ENCODE measurements at regions not wholly inside any gene's neighbourhood (a gene's known extent, or its start where the extent isn't known, plus 50 kb on each side); places are given as distances from the start of the nearest gene placed in this dataset.

- Mint-ChIP-seq H3K9me3 (peaks cover 0 to 5% (median 2%) of the 10 kb centered on the region in 7 donors), H3K36me3 (no peaks in the 10 kb centered on the region), H3K4me1 (no peaks in the 10 kb centered on the region), H3K27ac (no peak overlapping the region), H3K4me3 (no peak overlapping the region), H3K27me3 (no peaks in the 10 kb centered on the region)
- DNase-seq, result no peak
- ATAC-seq (ENCODE audit: low read depth in 2 of 2), result no peak
Measured at GRCh38 chr2:58856100-58856499, 615.0 kb upstream of the FANCL start.

- H3K4me1 Mint-ChIP-seq, result no peaks in the 10 kb centered on the region
- no peak for ATAC-seq (ENCODE audit: low read depth in 2 of 2)
- no peak overlapping the region for H3K4me3 Mint-ChIP-seq
- no peaks in the 10 kb centered on the region for H3K36me3 Mint-ChIP-seq
- H3K27me3 Mint-ChIP-seq, result no peaks in the 10 kb centered on the region
- DNase-seq, result no peak
- peaks cover 0 to 5% (median 0%) of the 10 kb centered on the region in 7 donors for H3K9me3 Mint-ChIP-seq
- no peak overlapping the region for H3K27ac Mint-ChIP-seq
Measured at GRCh38 chr2:58853420-58853819, 612.3 kb upstream of the FANCL start.

GRCh38 chr2:58852905-58853304 is 611.8 kb upstream of the FANCL start:
- no peaks in the 10 kb centered on the region for H3K27me3 Mint-ChIP-seq
- H3K4me3 Mint-ChIP-seq, result no peak overlapping the region
- H3K4me1 Mint-ChIP-seq, result no peaks in the 10 kb centered on the region
- peaks cover 0 to 5% (median 0%) of the 10 kb centered on the region in 7 donors for H3K9me3 Mint-ChIP-seq
- DNase-seq (no peak), ATAC-seq (ENCODE audit: low read depth in 2 of 2) (no peak)
- H3K36me3 Mint-ChIP-seq, result no peaks in the 10 kb centered on the region
- H3K27ac Mint-ChIP-seq, result no peak overlapping the region

- H3K9me3 Mint-ChIP-seq, result peaks cover 0 to 5% (median 0%) of the 10 kb centered on the region in 7 donors
- H3K27ac Mint-ChIP-seq, result no peak overlapping the region
- no peaks in the 10 kb centered on the region for H3K36me3 Mint-ChIP-seq
- no peaks in the 10 kb centered on the region for H3K4me1 Mint-ChIP-seq
- ATAC-seq (ENCODE audit: low read depth in 2 of 2), result no peak
- DNase-seq, result no peak
- no peak overlapping the region for H3K4me3 Mint-ChIP-seq
- H3K27me3 Mint-ChIP-seq, result no peaks in the 10 kb centered on the region
Measured at GRCh38 chr2:58852243-58852642, 611.1 kb upstream of the FANCL start.

- H3K9me3 Mint-ChIP-seq, result peaks cover 0 to 2% (median 0%) of the 10 kb centered on the region in 7 donors
- no peak overlapping the region for H3K4me3 Mint-ChIP-seq
- H3K36me3 Mint-ChIP-seq, result no peaks in the 10 kb centered on the region
- ATAC-seq (ENCODE audit: low read depth in 2 of 2), result no peak
- no peaks in the 10 kb centered on the region for H3K4me1 Mint-ChIP-seq
- no peak for DNase-seq
- H3K27me3 Mint-ChIP-seq, result peaks cover 0 to 5% (median 0%) of the 10 kb centered on the region in 3 donors
- H3K27ac Mint-ChIP-seq, result no peak overlapping the region
Measured at GRCh38 chr2:58851598-58851997, 610.5 kb upstream of the FANCL start.

- peaks cover 0 to 11% (median 0%) of the 10 kb centered on the region in 3 donors for H3K27me3 Mint-ChIP-seq
- no peak overlapping the region for H3K27ac Mint-ChIP-seq
- ATAC-seq (ENCODE audit: low read depth in 2 of 2), result no peak
- H3K36me3 Mint-ChIP-seq, result no peaks in the 10 kb centered on the region
- H3K4me1 Mint-ChIP-seq, result no peaks in the 10 kb centered on the region
- DNase-seq, result no peak
- H3K4me3 Mint-ChIP-seq, result no peak overlapping the region
- no peaks in the 10 kb centered on the region for H3K9me3 Mint-ChIP-seq
Measured at GRCh38 chr2:58845011-58845410, 603.9 kb upstream of the FANCL start.

GRCh38 chr2:58842501-58843155 is 601.5 kb upstream of the FANCL start:
- Mint-ChIP-seq H3K4me1 (no peaks in the 10 kb centered on the region), H3K27me3 (peaks cover 0 to 11% (median 0%) of the 10 kb centered on the region in 3 donors), H3K9me3 (peaks cover 0 to 4% (median 0%) of the 10 kb centered on the region in 7 donors), H3K4me3 (no peak overlapping the region), H3K36me3 (no peaks in the 10 kb centered on the region), H3K27ac (no peak overlapping the region)
- DNase-seq (no peak), ATAC-seq (ENCODE audit: low read depth in 2 of 2) (no peak)

- Mint-ChIP-seq H3K9me3 (peaks cover 10 to 14% (median 12%) of the 10 kb centered on the region in 7 donors), H3K27ac (no peak overlapping the region), H3K4me3 (no peak overlapping the region), H3K36me3 (peaks cover 0 to 9% of the 10 kb centered on the region in 2 donors), H3K4me1 (no peaks in the 10 kb centered on the region), H3K27me3 (peaks cover 14 to 18% (median 16%) of the 10 kb centered on the region in 3 donors)
- ATAC-seq (ENCODE audit: low read depth in 2 of 2) (no peak), DNase-seq (no peak)
Measured at GRCh38 chr2:58834404-58834803, 593.3 kb upstream of the FANCL start.

GRCh38 chr2:58826795-58827194 is 585.7 kb upstream of the FANCL start:
- DNase-seq, result no peak
- peaks cover 4 to 6% (median 4%) of the 10 kb centered on the region in 3 donors for H3K27me3 Mint-ChIP-seq
- no peaks in the 10 kb centered on the region for H3K4me1 Mint-ChIP-seq
- peaks cover 4 to 29% of the 10 kb centered on the region in 2 donors for H3K36me3 Mint-ChIP-seq
- H3K4me3 Mint-ChIP-seq, result no peak overlapping the region
- H3K9me3 Mint-ChIP-seq, result peaks cover 28 to 60% (median 46%) of the 10 kb centered on the region in 7 donors
- no peak overlapping the region for H3K27ac Mint-ChIP-seq
- ATAC-seq (ENCODE audit: low read depth in 2 of 2), result no peak

GRCh38 chr2:58812771-58813344 is 571.7 kb upstream of the FANCL start:
- no peak overlapping the region for H3K4me3 Mint-ChIP-seq
- ATAC-seq (ENCODE audit: low read depth in 2 of 2), result no peak
- DNase-seq, result no peak
- H3K27me3 Mint-ChIP-seq, result no peaks in the 10 kb centered on the region
- H3K4me1 Mint-ChIP-seq, result no peaks in the 10 kb centered on the region
- H3K9me3 Mint-ChIP-seq, result no peaks in the 10 kb centered on the region
- H3K36me3 Mint-ChIP-seq, result no peaks in the 10 kb centered on the region
- no peak overlapping the region for H3K27ac Mint-ChIP-seq

GRCh38 chr2:58805126-58805525 is 564.0 kb upstream of the FANCL start:
- no peak overlapping the region for H3K27ac Mint-ChIP-seq
- no peaks in the 10 kb centered on the region for H3K27me3 Mint-ChIP-seq
- no peaks in the 10 kb centered on the region for H3K36me3 Mint-ChIP-seq
- H3K4me1 Mint-ChIP-seq, result no peaks in the 10 kb centered on the region
- H3K4me3 Mint-ChIP-seq, result no peak overlapping the region
- no peak for DNase-seq
- no peak for ATAC-seq (ENCODE audit: low read depth in 2 of 2)
- H3K9me3 Mint-ChIP-seq, result no peaks in the 10 kb centered on the region

- H3K27me3 Mint-ChIP-seq, result peaks cover 0 to 8% (median 5%) of the 10 kb centered on the region in 3 donors
- H3K4me3 Mint-ChIP-seq, result no peak overlapping the region
- no peaks in the 10 kb centered on the region for H3K4me1 Mint-ChIP-seq
- no peak for DNase-seq
- no peak overlapping the region for H3K27ac Mint-ChIP-seq
- ATAC-seq (ENCODE audit: low read depth in 2 of 2), result no peak
- no peaks in the 10 kb centered on the region for H3K9me3 Mint-ChIP-seq
- no peaks in the 10 kb centered on the region for H3K36me3 Mint-ChIP-seq
Measured at GRCh38 chr2:58803192-58803591, 562.1 kb upstream of the FANCL start.

GRCh38 chr2:58800881-58801280 is 559.8 kb upstream of the FANCL start:
- Mint-ChIP-seq H3K27me3 (peaks cover 0 to 8% (median 5%) of the 10 kb centered on the region in 3 donors), H3K4me1 (no peaks in the 10 kb centered on the region), H3K36me3 (no peaks in the 10 kb centered on the region), H3K9me3 (no peaks in the 10 kb centered on the region), H3K4me3 (no peak overlapping the region), H3K27ac (no peak overlapping the region)
- DNase-seq (no peak), ATAC-seq (ENCODE audit: low read depth in 2 of 2) (no peak)

- no peak for DNase-seq
- Mint-ChIP-seq H3K4me3 (no peak overlapping the region), H3K27me3 (peaks cover 0 to 8% (median 5%) of the 10 kb centered on the region in 3 donors), H3K27ac (no peak overlapping the region), H3K9me3 (no peaks in the 10 kb centered on the region), H3K4me1 (no peaks in the 10 kb centered on the region), H3K36me3 (no peaks in the 10 kb centered on the region)
- no peak for ATAC-seq (ENCODE audit: low read depth in 2 of 2)
Measured at GRCh38 chr2:58798676-58799208, 557.6 kb upstream of the FANCL start.

Data from naive B cell (primary cell).